Panc1 (cell line): ENCODE measurements at regions not wholly inside any gene's neighbourhood (a gene's known extent, or its start where the extent isn't known, plus 50 kb on each side); places are given as distances from the start of the nearest gene placed in this dataset.

Source experiments
- ATAC-seq: fragments of 200-7000 bp; cut with Tn5 transposase; 2 replicates; pipeline ENCODE4 v1.9.1; 2020; ENCODE audit warnings: mild to moderate bottlenecking, moderate library complexity
- BruUV-seq: library from RNA; stranded (reverse); fragments of 400-500 nt; replicated peaks from 2 replicates; lab custom pipeline; 2021; lab: Mats Ljungman, UMichigan
- CTCF ChIA-PET: fragments of 300-600 bp; sonication (Branson Sonifier 250); formaldehyde crosslinking; loops from one replicate; lab custom pipeline; 2022; ENCODE audit warnings: antibody characterized with exemption; lab: Charles Lee
- POLR2A ChIA-PET: fragments of 300-600 bp; sonication (Branson Sonifier 250); formaldehyde crosslinking; loops from one replicate; lab custom pipeline; 2022; ENCODE audit warnings: antibody characterized with exemption; lab: Charles Lee
- DNase-seq: peaks from one replicate; pipeline ENCODE4 v3.0.0-alpha.2; 2010; ENCODE audit warnings: low read depth, low spot score
- H3K27ac ChIP-seq: 2 replicates; pipeline ENCODE4 v1.5.1; 2011; ENCODE audit warnings: mild to moderate bottlenecking, low read length, inconsistent platforms
- H3K27me3 ChIP-seq: fragments of 200-500 bp; sonication (Bioruptor generic); 2 replicates; pipeline ENCODE4 v1.6.0; 2014; ENCODE audit warnings: low read length, inconsistent platforms; ENCODE audit not compliant: control insufficient read depth, insufficient read depth
- H3K36me3 ChIP-seq: fragments of 200-500 bp; sonication (Bioruptor generic); 2 replicates; pipeline ENCODE4 v1.5.1; 2014; ENCODE audit warnings: inconsistent platforms, mild to moderate bottlenecking, low read length, moderate library complexity; ENCODE audit not compliant: control insufficient read depth, insufficient read depth
- H3K4me1 ChIP-seq: 2 replicates; pipeline ENCODE4 v1.5.1; 2011; ENCODE audit warnings: inconsistent platforms, mild to moderate bottlenecking, low read length, moderate library complexity; ENCODE audit not compliant: control insufficient read depth, insufficient read depth
- H3K4me3 ChIP-seq, 2 experiments: 2 replicates each; pipeline ENCODE4 v1.5.1; 2011 to 2012; ENCODE audit warnings: low read depth in 2 of 2, low read length in 2 of 2, mild to moderate bottlenecking in 2 of 2, inconsistent platforms in 1 of 2, moderate library complexity in 1 of 2
- H3K9me3 ChIP-seq: fragments of 200-500 bp; sonication (Bioruptor generic); 2 replicates; pipeline ENCODE4 v1.5.1; 2014; ENCODE audit warnings: low read depth, mild to moderate bottlenecking, inconsistent platforms, low read length, moderate library complexity; ENCODE audit not compliant: control insufficient read depth, insufficient read depth
- POLR2AphosphoS5 ChIP-seq: IDR thresholded peaks from 2 replicates; pipeline ENCODE4 v1.6.1; 2012; ENCODE audit warnings: mild to moderate bottlenecking, low read depth, low read length, moderate library complexity
- SIN3A ChIP-seq: IDR thresholded peaks from 2 replicates; pipeline ENCODE4 v1.6.1; 2012; ENCODE audit warnings: low read depth, mild to moderate bottlenecking, low read length, moderate library complexity, borderline replicate concordance; ENCODE audit not compliant: insufficient read depth
- TCF7L2 ChIP-seq: IDR thresholded peaks from 2 replicates; pipeline ENCODE4 v1.6.1; 2011; ENCODE audit warnings: mild to moderate bottlenecking, low read depth, low read length, inconsistent platforms
- in situ Hi-C: cut with HindIII; loops from 2 replicates; pipeline ENCODE4 v1.10.0; 2016; ENCODE audit warnings: low sequenced_read_pairs, low pct_unique_long_range_greater_than_20kb
- intact Hi-C: fragments of 100-400 bp; cut with micrococcal nuclease; formaldehyde crosslinking; loops from one replicate; pipeline ENCODE4 v1.10.0; 2022; ENCODE audit not compliant: unreplicated experiment
- TF ChIP-seq, protein P1 (sequence below): fragments of 450-650 bp; IDR thresholded peaks from 2 replicates; pipeline ENCODE4 v1.5.1; 2017; ENCODE audit warnings: mild to moderate bottlenecking
- TF ChIP-seq, protein P2 (sequence below), 2 experiments: IDR thresholded peaks; 2 replicates each; pipeline ENCODE4 v1.6.1; 2011 to 2012; ENCODE audit warnings: low read depth in 2 of 2, control low read depth in 1 of 2, low read length in 1 of 2, mild to moderate bottlenecking in 1 of 2, moderate library complexity in 1 of 2; ENCODE audit not compliant: insufficient read depth in 1 of 2

GRCh38 chr1:70554341-70554740 is 143.3 kb downstream of the CTH start:
- H3K9me3 ChIP-seq: no peaks in the 10 kb centered on the region
- H3K27ac ChIP-seq: no peak overlapping the region
- CTCF ChIA-PET: no interaction called here
- no peaks in the 10 kb centered on the region for H3K36me3 ChIP-seq
- no peak overlapping the region for H3K4me3 ChIP-seq
- POLR2A ChIA-PET: no interaction called here
- ATAC-seq (no peak), DNase-seq (no peak)
- H3K27me3 ChIP-seq: no peaks in the 10 kb centered on the region; the same call in 1 of the 2 replicates
- intact Hi-C loops (no loop called here), in situ Hi-C loops (no loop called here)
- no peak for TF ChIP-seq TCF7L2
- TF ChIP-seq, protein P1, sequence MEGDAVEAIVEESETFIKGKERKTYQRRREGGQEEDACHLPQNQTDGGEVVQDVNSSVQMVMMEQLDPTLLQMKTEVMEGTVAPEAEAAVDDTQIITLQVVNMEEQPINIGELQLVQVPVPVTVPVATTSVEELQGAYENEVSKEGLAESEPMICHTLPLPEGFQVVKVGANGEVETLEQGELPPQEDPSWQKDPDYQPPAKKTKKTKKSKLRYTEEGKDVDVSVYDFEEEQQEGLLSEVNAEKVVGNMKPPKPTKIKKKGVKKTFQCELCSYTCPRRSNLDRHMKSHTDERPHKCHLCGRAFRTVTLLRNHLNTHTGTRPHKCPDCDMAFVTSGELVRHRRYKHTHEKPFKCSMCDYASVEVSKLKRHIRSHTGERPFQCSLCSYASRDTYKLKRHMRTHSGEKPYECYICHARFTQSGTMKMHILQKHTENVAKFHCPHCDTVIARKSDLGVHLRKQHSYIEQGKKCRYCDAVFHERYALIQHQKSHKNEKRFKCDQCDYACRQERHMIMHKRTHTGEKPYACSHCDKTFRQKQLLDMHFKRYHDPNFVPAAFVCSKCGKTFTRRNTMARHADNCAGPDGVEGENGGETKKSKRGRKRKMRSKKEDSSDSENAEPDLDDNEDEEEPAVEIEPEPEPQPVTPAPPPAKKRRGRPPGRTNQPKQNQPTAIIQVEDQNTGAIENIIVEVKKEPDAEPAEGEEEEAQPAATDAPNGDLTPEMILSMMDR: no peak
- TF ChIP-seq, protein P2, sequence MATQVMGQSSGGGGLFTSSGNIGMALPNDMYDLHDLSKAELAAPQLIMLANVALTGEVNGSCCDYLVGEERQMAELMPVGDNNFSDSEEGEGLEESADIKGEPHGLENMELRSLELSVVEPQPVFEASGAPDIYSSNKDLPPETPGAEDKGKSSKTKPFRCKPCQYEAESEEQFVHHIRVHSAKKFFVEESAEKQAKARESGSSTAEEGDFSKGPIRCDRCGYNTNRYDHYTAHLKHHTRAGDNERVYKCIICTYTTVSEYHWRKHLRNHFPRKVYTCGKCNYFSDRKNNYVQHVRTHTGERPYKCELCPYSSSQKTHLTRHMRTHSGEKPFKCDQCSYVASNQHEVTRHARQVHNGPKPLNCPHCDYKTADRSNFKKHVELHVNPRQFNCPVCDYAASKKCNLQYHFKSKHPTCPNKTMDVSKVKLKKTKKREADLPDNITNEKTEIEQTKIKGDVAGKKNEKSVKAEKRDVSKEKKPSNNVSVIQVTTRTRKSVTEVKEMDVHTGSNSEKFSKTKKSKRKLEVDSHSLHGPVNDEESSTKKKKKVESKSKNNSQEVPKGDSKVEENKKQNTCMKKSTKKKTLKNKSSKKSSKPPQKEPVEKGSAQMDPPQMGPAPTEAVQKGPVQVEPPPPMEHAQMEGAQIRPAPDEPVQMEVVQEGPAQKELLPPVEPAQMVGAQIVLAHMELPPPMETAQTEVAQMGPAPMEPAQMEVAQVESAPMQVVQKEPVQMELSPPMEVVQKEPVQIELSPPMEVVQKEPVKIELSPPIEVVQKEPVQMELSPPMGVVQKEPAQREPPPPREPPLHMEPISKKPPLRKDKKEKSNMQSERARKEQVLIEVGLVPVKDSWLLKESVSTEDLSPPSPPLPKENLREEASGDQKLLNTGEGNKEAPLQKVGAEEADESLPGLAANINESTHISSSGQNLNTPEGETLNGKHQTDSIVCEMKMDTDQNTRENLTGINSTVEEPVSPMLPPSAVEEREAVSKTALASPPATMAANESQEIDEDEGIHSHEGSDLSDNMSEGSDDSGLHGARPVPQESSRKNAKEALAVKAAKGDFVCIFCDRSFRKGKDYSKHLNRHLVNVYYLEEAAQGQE (IDR thresholded peaks at IDR 0.05; ENCODE audit: insufficient read depth in 1 of 2, low read depth in 2 of 2, low read length in 1 of 2): no peak
- no peak for TF ChIP-seq SIN3A
- no peak for TF ChIP-seq POLR2AphosphoS5
- no peaks in the 10 kb centered on the region for H3K4me1 ChIP-seq
- BruUV-seq: no TSS peak

DNA sequence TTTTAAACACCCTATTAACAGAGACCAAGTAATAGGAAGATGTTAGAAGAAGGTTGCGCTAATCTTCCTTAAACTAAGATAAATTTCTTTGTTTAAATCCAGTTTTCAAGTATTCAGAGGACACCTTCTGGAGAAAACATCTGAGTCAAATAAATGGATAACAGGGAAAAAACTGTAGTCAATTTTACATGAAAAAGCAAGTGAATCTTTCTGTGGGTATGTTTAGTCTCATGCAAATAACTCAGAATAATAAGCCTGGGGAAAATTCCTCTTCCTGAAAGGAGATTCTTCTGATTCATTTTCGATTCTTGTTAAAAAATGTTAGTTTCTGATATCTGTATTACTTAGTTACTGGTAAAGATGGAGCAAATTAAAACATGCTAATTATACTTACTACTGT is 145.5 kb downstream of the CTH start:
- ChIA-PET POLR2A (no interaction called here), CTCF (interaction anchor here (0.6 kb wide), 1 partner anchor 18 kb away, joined by 3 read pairs; no protein-coding TSS in a partner anchor)
- in situ Hi-C loops: no loop called here
- Histone ChIP-seq H3K4me1 (no peaks in the 10 kb centered on the region), H3K9me3 (no peaks in the 10 kb centered on the region), H3K4me3 (no peak overlapping the region), H3K27me3 (no peaks in the 10 kb centered on the region; the same call in 1 of the 2 replicates), H3K36me3 (no peaks in the 10 kb centered on the region), H3K27ac (no peak overlapping the region)
- intact Hi-C loops: no loop called here
- no peak for TF ChIP-seq SIN3A
- TF ChIP-seq, protein P1: no peak
- TF ChIP-seq, protein P2 (IDR thresholded peaks at IDR 0.05; ENCODE audit: insufficient read depth in 1 of 2, low read depth in 2 of 2, low read length in 1 of 2): no peak
- TF ChIP-seq TCF7L2: no peak
- TF ChIP-seq POLR2AphosphoS5: no peak
- no TSS peak for BruUV-seq
- ATAC-seq: no peak
- DNase-seq: no peak
